ENCODE measurements at regions not wholly inside any gene's neighbourhood (a gene's known extent, or its start where the extent isn't known, plus 50 kb on each side); places are given as distances from the start of the nearest gene placed in this dataset.

- no peaks in the 10 kb centered on the region for H3K4me1 ChIP-seq
- no peak overlapping the region for H3K27ac ChIP-seq
- H3K9ac ChIP-seq (ENCODE audit: low read depth in 2 of 2, low read length in 2 of 2): no peak overlapping the region
- no peaks in the 10 kb centered on the region for H3K36me3 ChIP-seq
- H3K4me3 ChIP-seq: no peak overlapping the region
- no peak for DNase-seq
- no peak for TF ChIP-seq CTCF (IDR thresholded peaks at IDR 0.05)
- H3K27me3 ChIP-seq: no peaks in the 10 kb centered on the region
- intact Hi-C loops (cut with DNase I): no loop called here
- H3K9me3 ChIP-seq: no peaks in the 10 kb centered on the region
These were observed 76.5 kb upstream of the NUDT7 start for GRCh38 chr16:77645764-77646163.

GRCh38 chr16:77647726-77648125, 74.6 kb upstream of the NUDT7 start:
- no peak overlapping the region for H3K4me3 ChIP-seq
- H3K9me3 ChIP-seq: no peaks in the 10 kb centered on the region
- no peak overlapping the region for H3K9ac ChIP-seq (ENCODE audit: low read depth in 2 of 2, low read length in 2 of 2)
- no peaks in the 10 kb centered on the region for H3K4me1 ChIP-seq
- no peaks in the 10 kb centered on the region for H3K36me3 ChIP-seq
- no peak for TF ChIP-seq CTCF (IDR thresholded peaks at IDR 0.05)
- no peak for DNase-seq
- intact Hi-C loops (cut with DNase I): no loop called here
- no peak overlapping the region for H3K27ac ChIP-seq
- no peaks in the 10 kb centered on the region for H3K27me3 ChIP-seq

GRCh38 chr16:77650761-77651160, 71.6 kb upstream of the NUDT7 start:
- H3K9ac ChIP-seq (ENCODE audit: low read depth in 2 of 2, low read length in 2 of 2): no peak overlapping the region
- DNase-seq: no peak
- no peaks in the 10 kb centered on the region for H3K36me3 ChIP-seq

GRCh38 chr16:77652399-77652798, 69.9 kb upstream of the NUDT7 start:
- no peak for TF ChIP-seq CTCF (IDR thresholded peaks at IDR 0.05)
- intact Hi-C loops (cut with DNase I): no loop called here
- H3K4me1 ChIP-seq: no peaks in the 10 kb centered on the region
- no peak overlapping the region for H3K4me3 ChIP-seq
- H3K27me3 ChIP-seq: no peaks in the 10 kb centered on the region
- no peaks in the 10 kb centered on the region for H3K36me3 ChIP-seq
- no peak for DNase-seq
- no peak overlapping the region for H3K9ac ChIP-seq (ENCODE audit: low read depth in 2 of 2, low read length in 2 of 2)
- no peaks in the 10 kb centered on the region for H3K9me3 ChIP-seq
- no peak overlapping the region for H3K27ac ChIP-seq

More at GRCh38 chr16:77650761-77651160, 71.6 kb upstream of the NUDT7 start:
- Histone ChIP-seq H3K27ac (no peak overlapping the region), H3K9me3 (no peaks in the 10 kb centered on the region), H3K4me3 (no peak overlapping the region), H3K4me1 (no peaks in the 10 kb centered on the region), H3K27me3 (no peaks in the 10 kb centered on the region)
- intact Hi-C loops (cut with DNase I): no loop called here
- no peak for TF ChIP-seq CTCF (IDR thresholded peaks at IDR 0.05)

GRCh38 chr16:77657016-77657415, 65.3 kb upstream of the NUDT7 start:
- intact Hi-C loops (cut with DNase I): no loop called here
- H3K36me3 ChIP-seq: no peaks in the 10 kb centered on the region
- H3K9ac ChIP-seq (ENCODE audit: low read depth in 2 of 2, low read length in 2 of 2): no peak overlapping the region
- H3K9me3 ChIP-seq: no peaks in the 10 kb centered on the region
- no peak overlapping the region for H3K4me3 ChIP-seq
- no peak overlapping the region for H3K27ac ChIP-seq
- no peak for TF ChIP-seq CTCF (IDR thresholded peaks at IDR 0.05)
- DNase-seq: no peak
- H3K4me1 ChIP-seq: no peaks in the 10 kb centered on the region
- H3K27me3 ChIP-seq: no peaks in the 10 kb centered on the region

- Histone ChIP-seq H3K4me3 (no peak overlapping the region), H3K27ac (no peak overlapping the region), H3K4me1 (no peaks in the 10 kb centered on the region), H3K36me3 (no peaks in the 10 kb centered on the region), H3K27me3 (no peaks in the 10 kb centered on the region), H3K9ac (ENCODE audit: low read depth in 2 of 2, low read length in 2 of 2) (no peak overlapping the region), H3K9me3 (no peaks in the 10 kb centered on the region)
- TF ChIP-seq CTCF (IDR thresholded peaks at IDR 0.05): peak; percentile 17
- DNase-seq: no peak
- intact Hi-C loops (cut with DNase I): loop anchor here (5.0 kb wide), 1 partner anchor 423 kb away; no protein-coding TSS in a partner anchor
These were observed 62.0 kb upstream of the NUDT7 start for GRCh38 chr16:77660311-77660710.
